Heart right ventricle (tissue), 16 donors: ENCODE measurements at regions not wholly inside any gene's neighbourhood (a gene's known extent, or its start where the extent isn't known, plus 50 kb on each side); places are given as distances from the start of the nearest gene placed in this dataset.
A peak's percentile ranks its signal among the peaks of the same experiment; 100 is the strongest.

Experiments used
- ATAC-seq, 8 donors: fragments of 200-7000 bp; cut with Tn5 transposase; one replicate each; pipeline ENCODE4 v1.9.1; 2020; ENCODE audit warnings: mild to moderate bottlenecking in 8 of 8, moderate library complexity in 8 of 8, moderate number of reproducible peaks in 1 of 8
- DNase-seq, 2 donors: peaks; one replicate each; pipeline ENCODE4 v3.0.0-alpha.2; 2020
- H3K27ac ChIP-seq, 10 donors: fragments of 200-600 bp; sonication (generic) in 2 of 10; one replicate each; pipeline versions ENCODE4 v1.5.0 to v1.8.0; 2020 to 2022; ENCODE audit warnings: mild to moderate bottlenecking in 3 of 10
- H3K27me3 ChIP-seq, 7 donors: fragments of 200-600 bp; one replicate each; pipeline ENCODE4 v1.8.0; 2021 to 2022; ENCODE audit warnings: mild to moderate bottlenecking in 2 of 7
- H3K36me3 ChIP-seq, 9 donors: fragments of 200-600 bp; sonication (generic) in 1 of 9; one replicate each; pipeline versions ENCODE4 v1.5.0 to v1.8.0; 2020 to 2022; ENCODE audit warnings: mild to moderate bottlenecking in 2 of 9
- H3K4me1 ChIP-seq, 9 donors: fragments of 200-600 bp; sonication (generic) in 1 of 9; one replicate each; pipeline versions ENCODE4 v1.5.0 to v1.8.0; 2020 to 2022; ENCODE audit warnings: mild to moderate bottlenecking in 4 of 9
- H3K4me3 ChIP-seq, 10 donors: fragments of 200-600 bp; sonication (generic) in 2 of 10; one replicate each; pipeline versions ENCODE4 v1.5.0 to v1.8.0; 2020 to 2022; ENCODE audit warnings: mild to moderate bottlenecking in 7 of 10, moderate library complexity in 2 of 10
- H3K9me3 ChIP-seq, 11 donors: fragments of 200-600 bp in 10 of 11; sonication (generic) in 2 of 11; one replicate each; pipeline versions ENCODE4 v1.5.0 to v1.8.0; 2013 to 2022; ENCODE audit warnings: mild to moderate bottlenecking in 2 of 11, control low read depth in 1 of 11, moderate library complexity in 1 of 11
- WGBS, 2 donors: extraction: QIAGEN DNeasy Blood & Tissue Kit; methylation state at CpG; one replicate each; pipeline ENCODE4 v1.1.7; 2013; ENCODE audit warnings: inconsistent platforms in 1 of 2; 5-methylcytosine and 5-hydroxymethylcytosine counted together
- intact Hi-C, 10 donors: fragments of 100-400 bp; cut with DNase I; formaldehyde crosslinking; loops; one replicate each; pipeline versions ENCODE4 v1.11.1 to v1.14.2; 2022
- TF ChIP-seq, protein P1 (sequence below), 9 donors: fragments of 200-600 bp; sonication (generic) in 2 of 9; IDR thresholded peaks; one replicate each; pipeline versions ENCODE4 v1.5.0 to v1.8.0; 2021 to 2022; ENCODE audit warnings: antibody characterized with exemption in 9 of 9, mild to moderate bottlenecking in 5 of 9, moderate library complexity in 1 of 9
- donor health status: Arrhythmogenic right ventricular cardiomyopathy.
- donor health status: ischemic (EF 13 %, LVEDD 7.1; RV severe dilation, severe dysfunction).
- donor health status: healthy with polysubstance abuse.
- donor health status: DM: no; HTN: yes; CAD: no.
- donor health status: DM: no; HTN: no; CAD: no.
- donor health status: ischemic (EF 25% LVEDD 6.9; RV normal size, moderate dysfunction).
- donor health status: ischemic (EF 25% LVEDD 5.7; RV mildly dilated, moderate dysfunction).
- donor health status: healthy.
- donor health status: DM: yes; HTN: yes; CAD: no.
- donor health status: Ischemic cardiomyopathy.
- donor health status: ischemic (EF 35%, LVEDD 5.7; RV mildly dilated, moderate dysfunction).
- donor health status: nonischemic (EF 11% LVEDD 7.7; RV severe dilation, severe dysfunction).
- donor health status: DM: yes; HTN: yes; CAD: no.
- donor health status: PGD.
- donor health status: ischemic (EF 29% LVEDD 5.4; RV normal size, mild dysfunction).
- donor health status: nonischemic (EF 23%, LVEDD 6.1; RV moderate dilation, normal function).

- no peak overlapping the region for H3K4me3 ChIP-seq
- peak in 1 of 2 donors; percentile 4 for DNase-seq
- TF ChIP-seq, protein P1, sequence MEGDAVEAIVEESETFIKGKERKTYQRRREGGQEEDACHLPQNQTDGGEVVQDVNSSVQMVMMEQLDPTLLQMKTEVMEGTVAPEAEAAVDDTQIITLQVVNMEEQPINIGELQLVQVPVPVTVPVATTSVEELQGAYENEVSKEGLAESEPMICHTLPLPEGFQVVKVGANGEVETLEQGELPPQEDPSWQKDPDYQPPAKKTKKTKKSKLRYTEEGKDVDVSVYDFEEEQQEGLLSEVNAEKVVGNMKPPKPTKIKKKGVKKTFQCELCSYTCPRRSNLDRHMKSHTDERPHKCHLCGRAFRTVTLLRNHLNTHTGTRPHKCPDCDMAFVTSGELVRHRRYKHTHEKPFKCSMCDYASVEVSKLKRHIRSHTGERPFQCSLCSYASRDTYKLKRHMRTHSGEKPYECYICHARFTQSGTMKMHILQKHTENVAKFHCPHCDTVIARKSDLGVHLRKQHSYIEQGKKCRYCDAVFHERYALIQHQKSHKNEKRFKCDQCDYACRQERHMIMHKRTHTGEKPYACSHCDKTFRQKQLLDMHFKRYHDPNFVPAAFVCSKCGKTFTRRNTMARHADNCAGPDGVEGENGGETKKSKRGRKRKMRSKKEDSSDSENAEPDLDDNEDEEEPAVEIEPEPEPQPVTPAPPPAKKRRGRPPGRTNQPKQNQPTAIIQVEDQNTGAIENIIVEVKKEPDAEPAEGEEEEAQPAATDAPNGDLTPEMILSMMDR (IDR thresholded peaks at IDR 0.05): no peak
- no peaks in the 10 kb centered on the region for H3K36me3 ChIP-seq
- no peaks in the 10 kb centered on the region for H3K27me3 ChIP-seq
- no peak for ATAC-seq
- no peaks in the 10 kb centered on the region for H3K4me1 ChIP-seq
- WGBS, 2 donors: 96 to 98% methylated on average over 21 of the region's 21 CpGs
- intact Hi-C loops: no loop called here
- peaks cover 0 to 53% (median 6%) of the 10 kb centered on the region in 11 donors for H3K9me3 ChIP-seq
- H3K27ac ChIP-seq: no peak overlapping the region
Observed at GRCh38 chr4:63349674-63350025, 1059.6 kb downstream of the TECRL start.

- peak in 1 of 8 donors; percentile 35 for ATAC-seq
- DNase-seq: peak in 1 of 2 donors; percentile 6
- Histone ChIP-seq H3K4me1 (no peaks in the 10 kb centered on the region), H3K27ac (no peak overlapping the region), H3K36me3 (no peaks in the 10 kb centered on the region), H3K27me3 (no peaks in the 10 kb centered on the region), H3K9me3 (peaks cover 0 to 56% (median 7%) of the 10 kb centered on the region in 11 donors), H3K4me3 (no peak overlapping the region)
- intact Hi-C loops: no loop called here
- TF ChIP-seq, protein P1 (IDR thresholded peaks at IDR 0.05): no peak
- WGBS, 2 donors: 88 to 91% methylated on average over 55 to 58 of the region's 58 CpGs
Observed at GRCh38 chr4:63348735-63349673, 1060.2 kb downstream of the TECRL start.

DNA sequence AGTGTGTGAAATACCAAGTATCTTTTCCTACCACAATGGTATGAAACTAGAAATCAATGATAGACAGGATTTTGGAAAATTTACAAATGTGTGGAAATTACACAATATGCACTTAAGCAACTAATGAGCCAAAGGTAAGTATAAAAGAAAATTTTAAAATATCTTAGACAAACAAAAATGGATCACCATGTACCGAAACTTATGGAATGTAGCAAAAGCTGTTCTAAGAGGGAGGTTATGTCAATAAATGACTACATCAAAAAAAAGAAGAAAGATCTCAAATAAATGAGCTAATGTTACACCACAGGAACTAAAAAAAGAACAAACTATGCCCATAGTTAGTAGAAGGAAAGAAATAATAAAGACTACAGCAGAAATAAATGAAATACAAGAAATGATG lies 1084.1 kb downstream of the TECRL start:
- H3K4me1 ChIP-seq: no peaks in the 10 kb centered on the region
- ATAC-seq (no peak), DNase-seq (no peak)
- intact Hi-C loops: no loop called here
- no peak overlapping the region for H3K27ac ChIP-seq
- 72 to 82% methylated on average over 1 of the region's 1 CpG for WGBS, 2 donors
- H3K4me3 ChIP-seq: no peak overlapping the region
- TF ChIP-seq, protein P1 (IDR thresholded peaks at IDR 0.05): no peak
- H3K36me3 ChIP-seq: no peaks in the 10 kb centered on the region
- peaks cover 0 to 33% (median 16%) of the 10 kb centered on the region in 11 donors for H3K9me3 ChIP-seq
- H3K27me3 ChIP-seq: no peaks in the 10 kb centered on the region

GRCh38 chr4:63316633-63317032 lies 1092.6 kb downstream of the TECRL start:
- TF ChIP-seq, protein P1 (IDR thresholded peaks at IDR 0.05): no peak
- WGBS, 2 donors: 0% methylated on average over 1 of the region's 1 CpG

More at GRCh38 chr4:63316633-63317032, 1092.6 kb downstream of the TECRL start:
- intact Hi-C loops: no loop called here
- Histone ChIP-seq H3K27me3 (no peaks in the 10 kb centered on the region), H3K36me3 (no peaks in the 10 kb centered on the region), H3K4me1 (no peaks in the 10 kb centered on the region), H3K4me3 (no peak overlapping the region), H3K9me3 (no peaks in the 10 kb centered on the region), H3K27ac (no peak overlapping the region)
- ATAC-seq (no peak), DNase-seq (no peak)
